G401 (cell line): ENCODE measurements at regions not wholly inside any gene's neighbourhood (a gene's known extent, or its start where the extent isn't known, plus 50 kb on each side); places are given as distances from the start of the nearest gene placed in this dataset.

Source experiments
- DNase-seq: peaks from one replicate; pipeline ENCODE4 v3.0.0-alpha.2; 2015; ENCODE audit warnings: low spot score
- in situ Hi-C: cut with HindIII; loops from 2 replicates; pipeline ENCODE4 v1.10.0; 2016; ENCODE audit warnings: low sequenced_read_pairs, mixed read lengths

GRCh38 chr1:87539147-87539546 is 210.5 kb downstream of the LMO4 start:
- in situ Hi-C loops, result no loop called here
- no peak for DNase-seq

DNA sequence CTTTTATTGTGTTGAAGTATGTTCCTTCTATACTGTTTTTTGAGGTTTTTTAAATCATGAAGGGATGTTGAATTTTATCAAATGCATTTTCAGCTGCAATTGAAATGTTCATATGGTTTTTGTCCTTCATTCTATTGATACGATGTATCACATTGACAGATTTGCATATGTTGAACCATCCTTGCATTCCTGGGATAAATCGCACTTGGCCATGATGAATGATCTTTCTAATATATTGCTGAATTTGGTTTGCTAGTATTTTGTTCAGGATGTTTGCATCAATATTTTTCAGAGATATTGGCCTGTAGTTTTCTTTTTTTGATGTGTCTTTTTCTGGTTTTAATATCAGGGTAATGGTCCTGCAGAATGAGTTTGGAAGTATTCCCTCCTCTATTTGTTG is 214.0 kb downstream of the LMO4 start:
- in situ Hi-C loops, result no loop called here
- no peak for DNase-seq

GRCh38 chr1:87549738-87550137 is 221.1 kb downstream of the LMO4 start:
- no peak for DNase-seq
- in situ Hi-C loops, result no loop called here

DNA sequence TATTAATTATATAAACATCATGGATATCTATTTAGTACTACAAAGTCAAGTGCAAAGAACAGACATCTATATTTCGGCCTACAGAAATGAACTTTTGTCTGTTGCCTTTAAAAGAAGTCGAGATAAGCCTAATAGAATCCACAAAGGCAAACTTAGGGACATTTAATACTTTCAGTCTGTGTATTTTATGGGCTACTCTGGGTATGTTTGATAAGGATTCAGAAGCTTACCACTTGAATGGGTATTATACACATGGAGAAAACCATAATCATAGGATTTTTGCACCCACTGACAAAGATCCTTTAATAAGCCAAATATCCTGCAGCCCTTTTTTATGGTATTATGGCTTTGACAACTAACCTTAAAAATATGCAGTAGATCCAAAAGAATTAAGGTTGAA is 224.8 kb downstream of the LMO4 start:
- no peak for DNase-seq
- in situ Hi-C loops, result no loop called here

DNA sequence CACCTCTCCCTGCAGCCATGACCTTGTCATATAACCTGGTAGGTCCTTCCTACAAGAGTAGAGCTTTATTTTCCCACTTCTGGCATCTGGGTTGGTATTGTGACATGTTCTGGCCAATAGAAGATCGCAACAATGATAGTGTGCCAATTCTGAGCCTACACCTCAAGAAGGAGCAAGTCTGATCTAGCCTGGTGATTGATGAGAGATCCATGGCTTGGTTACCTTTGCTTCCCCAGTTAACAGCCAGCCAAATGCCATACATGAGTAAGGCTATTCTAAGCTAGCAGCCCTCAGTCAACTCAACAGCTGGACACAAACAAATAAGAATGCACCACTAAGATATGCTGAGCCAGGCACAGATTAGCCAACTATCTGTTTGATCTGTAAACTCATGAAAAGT is 226.7 kb downstream of the LMO4 start:
- in situ Hi-C loops, result no loop called here
- DNase-seq, result no peak

GRCh38 chr1:87556326-87556725 is 227.6 kb downstream of the LMO4 start:
- in situ Hi-C loops, result no loop called here
- DNase-seq, result no peak

GRCh38 chr1:87558921-87559320 is 230.2 kb downstream of the LMO4 start:
- in situ Hi-C loops, result no loop called here
- no peak for DNase-seq

- no peak for DNase-seq
- in situ Hi-C loops, result no loop called here
Measured at GRCh38 chr1:87560137-87560536, 231.5 kb downstream of the LMO4 start.

DNA sequence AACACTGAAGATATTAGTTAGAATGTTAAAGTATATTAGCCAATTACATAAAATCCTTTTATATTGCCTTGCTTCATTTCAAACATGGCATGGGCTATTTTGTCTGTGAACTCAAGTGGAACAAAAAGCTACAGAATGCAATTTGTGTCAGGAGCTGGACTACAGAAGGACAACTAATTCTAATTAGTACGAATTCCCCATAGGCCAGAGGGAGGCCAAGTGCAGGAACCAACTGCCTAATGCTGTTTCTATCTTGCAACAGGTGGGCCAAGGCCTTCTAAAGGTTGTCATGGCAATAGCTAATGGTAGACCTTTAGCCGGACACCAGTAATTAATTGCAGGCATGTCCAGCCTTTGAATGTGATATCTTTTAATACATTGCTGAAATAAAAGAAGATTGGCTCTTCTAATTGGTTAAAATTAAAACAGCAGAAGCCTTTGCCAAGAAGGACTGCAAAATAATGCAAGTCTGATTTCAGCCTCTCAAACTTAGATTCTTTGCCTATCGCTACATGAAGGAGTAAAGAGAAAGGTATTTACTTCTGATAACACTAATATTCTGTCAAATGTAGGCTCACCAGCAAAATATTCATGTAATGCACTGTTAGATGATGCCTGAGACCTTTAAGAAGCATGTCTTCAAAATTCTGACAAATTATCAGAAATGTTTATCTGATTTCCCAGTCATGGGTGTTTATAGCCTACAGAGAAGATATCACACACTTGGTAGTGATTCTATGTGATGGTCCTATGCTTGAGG is 232.1 kb downstream of the LMO4 start:
- in situ Hi-C loops, result no loop called here

GRCh38 chr1:87563211-87563610 is 234.5 kb downstream of the LMO4 start:
- DNase-seq, result no peak
- in situ Hi-C loops, result no loop called here

More for the DNA sequence above, 232.1 kb downstream of the LMO4 start:
- DNase-seq, result no peak

GRCh38 chr1:87565861-87566260 is 237.2 kb downstream of the LMO4 start:
- in situ Hi-C loops, result no loop called here

DNA sequence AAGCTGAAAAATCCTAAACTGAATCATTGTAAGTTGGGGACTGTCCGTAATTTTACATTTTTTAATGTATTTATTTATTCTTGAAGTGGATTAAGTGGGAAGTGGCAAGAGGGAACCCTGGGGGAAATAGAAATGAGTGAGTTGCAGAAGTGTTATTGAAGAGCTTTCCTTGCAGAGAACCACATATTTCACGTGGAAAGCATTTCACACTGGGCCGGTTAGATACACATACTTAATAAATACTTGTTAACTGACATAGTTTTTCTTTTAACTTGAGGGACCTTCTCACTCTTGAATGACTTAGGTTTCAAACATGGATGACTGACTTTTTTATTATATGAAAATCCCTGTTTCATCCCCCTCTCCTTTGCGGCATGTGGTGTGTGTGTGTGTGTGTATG is 239.3 kb downstream of the LMO4 start:
- in situ Hi-C loops, result no loop called here
- DNase-seq, result no peak

More at GRCh38 chr1:87565861-87566260, 237.2 kb downstream of the LMO4 start:
- DNase-seq, result no peak

GRCh38 chr1:87568911-87569310 is 240.2 kb downstream of the LMO4 start:
- in situ Hi-C loops, result no loop called here
- no peak for DNase-seq

- in situ Hi-C loops, result no loop called here
- no peak for DNase-seq
Measured at GRCh38 chr1:87572008-87572407, 243.3 kb downstream of the LMO4 start.

GRCh38 chr1:87572891-87573290 is 244.2 kb downstream of the LMO4 start:
- no peak for DNase-seq
- in situ Hi-C loops, result no loop called here

DNA sequence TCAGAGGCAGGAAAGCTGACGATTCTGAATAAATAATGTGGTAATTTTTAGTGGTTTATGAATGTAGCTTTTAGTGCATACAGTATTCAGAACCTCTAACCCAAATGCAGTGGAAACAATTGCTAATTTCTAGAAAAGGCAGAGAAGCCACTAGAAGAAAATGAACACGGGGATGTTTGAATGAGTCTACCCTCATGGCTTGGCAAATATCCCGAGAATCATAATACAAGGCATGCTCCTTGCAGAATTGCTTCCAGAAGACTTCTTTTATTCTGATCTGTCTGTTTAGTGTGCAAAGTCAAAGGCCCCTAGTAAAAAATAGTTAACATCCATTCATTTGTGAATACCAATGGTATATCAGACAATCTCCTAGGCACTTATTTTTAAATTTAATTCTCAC is 246.8 kb downstream of the LMO4 start:
- DNase-seq, result no peak
- in situ Hi-C loops, result no loop called here

DNA sequence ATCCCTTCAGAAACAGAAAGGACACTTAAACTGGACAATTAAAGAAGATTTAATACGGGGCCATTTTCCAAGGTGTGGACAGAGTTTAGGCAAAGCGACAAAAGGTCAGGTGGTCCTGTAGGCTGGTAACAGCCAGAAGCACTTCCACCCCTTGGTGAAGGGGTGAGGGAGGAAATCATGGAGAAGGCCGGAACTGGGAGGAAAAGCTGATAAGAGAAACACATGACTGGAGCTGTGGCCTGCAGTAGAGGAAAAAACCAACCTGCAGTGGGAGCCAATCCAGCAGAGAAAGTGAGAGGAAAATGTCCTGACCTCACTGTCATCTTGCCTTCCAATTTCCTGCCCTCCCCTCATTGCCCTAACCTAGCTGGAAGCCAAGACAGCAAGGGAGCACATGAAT is 249.8 kb downstream of the LMO4 start:
- DNase-seq, result no peak
- in situ Hi-C loops, result no loop called here

- in situ Hi-C loops, result no loop called here
- no peak for DNase-seq
Measured at GRCh38 chr1:87583459-87583858, 254.8 kb downstream of the LMO4 start.

DNA sequence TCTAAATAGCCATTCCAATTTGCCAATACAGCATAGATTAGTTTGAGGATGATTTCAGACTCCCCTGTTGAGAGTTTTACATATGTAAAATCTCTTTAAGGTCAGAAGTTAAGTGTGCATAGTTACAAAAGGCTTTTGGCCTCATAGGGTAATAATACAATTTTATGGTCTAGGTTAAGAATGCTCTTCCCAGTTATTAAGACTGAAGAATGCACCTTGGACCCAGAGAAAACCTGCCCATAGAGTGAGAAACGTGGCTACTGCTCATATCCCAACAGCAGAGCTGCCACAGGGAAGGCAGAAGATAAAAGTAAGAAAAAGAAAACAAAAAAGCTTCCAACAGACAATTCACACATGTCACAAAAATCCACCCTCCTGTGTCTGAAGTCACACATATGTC is 255.9 kb downstream of the LMO4 start:
- no peak for DNase-seq
- in situ Hi-C loops, result no loop called here

GRCh38 chr1:87586501-87586900 is 257.8 kb downstream of the LMO4 start:
- in situ Hi-C loops, result no loop called here
- DNase-seq, result no peak

GRCh38 chr1:87588495-87588894 is 259.8 kb downstream of the LMO4 start:
- DNase-seq, result no peak
- in situ Hi-C loops, result no loop called here
